ENCODE measurements at regions not wholly inside any gene's neighbourhood (a gene's known extent, or its start where the extent isn't known, plus 50 kb on each side); places are given as distances from the start of the nearest gene placed in this dataset.

GRCh38 chr2:221235941-221236340 is 336.2 kb downstream of the EPHA4 start:
- DNase-seq (ENCODE audit: low spot score) (no peak), FAIRE-seq (no peak)

GRCh38 chr2:221241072-221241471 is 331.0 kb downstream of the EPHA4 start:
- FAIRE-seq, result no peak
- no peak for DNase-seq (ENCODE audit: low spot score)

GRCh38 chr2:221243771-221244170 is 328.3 kb downstream of the EPHA4 start:
- no peak for DNase-seq (ENCODE audit: low spot score)
- no peak for FAIRE-seq

- FAIRE-seq (no peak), DNase-seq (ENCODE audit: low spot score) (no peak)
Observed at GRCh38 chr2:221245045-221245444, 327.1 kb downstream of the EPHA4 start.

- FAIRE-seq, result no peak
- no peak for DNase-seq (ENCODE audit: low spot score)
Observed at GRCh38 chr2:221245772-221246171, 326.3 kb downstream of the EPHA4 start.

- FAIRE-seq (no peak), DNase-seq (ENCODE audit: low spot score) (no peak)
Observed at GRCh38 chr2:221254299-221254698, 317.8 kb downstream of the EPHA4 start.

- FAIRE-seq (no peak), DNase-seq (ENCODE audit: low spot score) (no peak)
Observed at GRCh38 chr2:221255862-221256261, 316.2 kb downstream of the EPHA4 start.

GRCh38 chr2:221258464-221258863 is 313.6 kb downstream of the EPHA4 start:
- no peak for DNase-seq (ENCODE audit: low spot score)
- FAIRE-seq, result no peak

GRCh38 chr2:221262651-221263050 is 309.5 kb downstream of the EPHA4 start:
- FAIRE-seq (no peak), DNase-seq (ENCODE audit: low spot score) (no peak)

GRCh38 chr2:221263573-221263972 is 308.5 kb downstream of the EPHA4 start:
- DNase-seq (ENCODE audit: low spot score), result no peak
- no peak for FAIRE-seq

GRCh38 chr2:221264318-221264717 is 307.8 kb downstream of the EPHA4 start:
- no peak for FAIRE-seq
- DNase-seq (ENCODE audit: low spot score), result no peak

- FAIRE-seq, result no peak
Observed at GRCh38 chr2:221267773-221268425, 304.2 kb downstream of the EPHA4 start.

GRCh38 chr2:221268631-221269030 is 303.5 kb downstream of the EPHA4 start:
- FAIRE-seq, result no peak
- DNase-seq (ENCODE audit: low spot score), result no peak

More at GRCh38 chr2:221267773-221268425, 304.2 kb downstream of the EPHA4 start:
- no peak for DNase-seq (ENCODE audit: low spot score)

GRCh38 chr2:221270806-221271205 is 301.3 kb downstream of the EPHA4 start:
- DNase-seq (ENCODE audit: low spot score), result no peak
- FAIRE-seq, result no peak

GRCh38 chr2:221272729-221273128 is 299.4 kb downstream of the EPHA4 start:
- DNase-seq (ENCODE audit: low spot score) (no peak), FAIRE-seq (no peak)

- FAIRE-seq, result no peak
- no peak for DNase-seq (ENCODE audit: low spot score)
Observed at GRCh38 chr2:221276033-221276432, 296.1 kb downstream of the EPHA4 start.

GRCh38 chr2:221276601-221277000 is 295.5 kb downstream of the EPHA4 start:
- no peak for FAIRE-seq

GRCh38 chr2:221282386-221282785 is 289.7 kb downstream of the EPHA4 start:
- no peak for DNase-seq (ENCODE audit: low spot score)
- FAIRE-seq, result no peak

More at GRCh38 chr2:221276601-221277000, 295.5 kb downstream of the EPHA4 start:
- no peak for DNase-seq (ENCODE audit: low spot score)

GRCh38 chr2:221283896-221284545 is 288.1 kb downstream of the EPHA4 start:
- FAIRE-seq (peak; percentile 94), DNase-seq (ENCODE audit: low spot score) (peak; percentile 65)

GRCh38 chr2:221285148-221285547 is 287.0 kb downstream of the EPHA4 start:
- DNase-seq (ENCODE audit: low spot score) (no peak), FAIRE-seq (no peak)

GRCh38 chr2:221286406-221286805 is 285.7 kb downstream of the EPHA4 start:
- no peak for DNase-seq (ENCODE audit: low spot score)
- no peak for FAIRE-seq

- DNase-seq (ENCODE audit: low spot score) (no peak), FAIRE-seq (no peak)
Observed at GRCh38 chr2:221289389-221289788, 282.7 kb downstream of the EPHA4 start.

- no peak for DNase-seq (ENCODE audit: low spot score)
- no peak for FAIRE-seq
Observed at GRCh38 chr2:221289846-221290245, 282.3 kb downstream of the EPHA4 start.
